ENCODE measurements at regions not wholly inside any gene's neighbourhood (a gene's known extent, or its start where the extent isn't known, plus 50 kb on each side); places are given as distances from the start of the nearest gene placed in this dataset.
"Not testable (repeated sequence)": the region's sequence is repeated elsewhere in the genome, so short reads cannot be mapped to it uniquely, and the experiment has no call there.

GRCh38 chr6:130720076-130720715 is 107.0 kb upstream of the SMLR1 start:
- DNase-seq: no peak

GRCh38 chr6:130724089-130724488 is 103.1 kb upstream of the SMLR1 start:
- no peak for DNase-seq

GRCh38 chr6:130725551-130725950 is 101.7 kb upstream of the SMLR1 start:
- DNase-seq: no peak

GRCh38 chr6:130728064-130728463 is 99.1 kb upstream of the SMLR1 start:
- not testable (repeated sequence) for DNase-seq

- no peak for DNase-seq
Measured at GRCh38 chr6:130730600-130730999, 96.6 kb upstream of the SMLR1 start.

- DNase-seq: no peak
Measured at GRCh38 chr6:130734161-130734560, 93.0 kb upstream of the SMLR1 start.

GRCh38 chr6:130740308-130740707 is 86.9 kb upstream of the SMLR1 start:
- DNase-seq: no peak

GRCh38 chr6:130742131-130742681 is 85.0 kb upstream of the SMLR1 start:
- no peak for DNase-seq

GRCh38 chr6:130743175-130743574 is 84.0 kb upstream of the SMLR1 start:
- no peak for DNase-seq

- no peak for DNase-seq
Measured at GRCh38 chr6:130744576-130745366, 82.4 kb upstream of the SMLR1 start.

- no peak for DNase-seq
Measured at GRCh38 chr6:130748041-130748440, 79.2 kb upstream of the SMLR1 start.

- no peak for DNase-seq
Measured at GRCh38 chr6:130749402-130749801, 77.8 kb upstream of the SMLR1 start.

- DNase-seq: no peak
Measured at GRCh38 chr6:130752267-130752666, 74.9 kb upstream of the SMLR1 start.

GRCh38 chr6:130754786-130755367 is 72.3 kb upstream of the SMLR1 start:
- DNase-seq: no peak

- DNase-seq: no peak
Measured at GRCh38 chr6:130755368-130756034, 71.7 kb upstream of the SMLR1 start.

GRCh38 chr6:130756824-130757223 is 70.4 kb upstream of the SMLR1 start:
- DNase-seq: no peak

- DNase-seq: no peak
Measured at GRCh38 chr6:130758813-130759212, 68.4 kb upstream of the SMLR1 start.

GRCh38 chr6:130760006-130760405 is 67.2 kb upstream of the SMLR1 start:
- peak in 1 of 2 donors; percentile 12 for DNase-seq

- no peak for DNase-seq
Measured at GRCh38 chr6:130761286-130761685, 65.9 kb upstream of the SMLR1 start.

GRCh38 chr6:130765181-130765727 is 62.0 kb upstream of the SMLR1 start:
- no peak for DNase-seq

- DNase-seq: no peak
Measured at GRCh38 chr6:130766239-130767144, 60.7 kb upstream of the SMLR1 start.

- DNase-seq: no peak
Measured at GRCh38 chr6:130769861-130770260, 57.3 kb upstream of the SMLR1 start.
